ENCODE measurements at regions not wholly inside any gene's neighbourhood (a gene's known extent, or its start where the extent isn't known, plus 50 kb on each side); places are given as distances from the start of the nearest gene placed in this dataset.

- Histone ChIP-seq H3K9me3 (replicated peaks; ENCODE audit: low read length) (no peaks in the 10 kb centered on the region), H3K36me3 (ENCODE audit: insufficient read depth, low read length) (no peaks in the 10 kb centered on the region), H3K9ac (ENCODE audit: low read depth, low read length) (no peak overlapping the region), H3K27me3 (ENCODE audit: control insufficient read depth, insufficient read depth, low read length) (no peaks in the 10 kb centered on the region), H3K4me2 (ENCODE audit: low read length) (no peak overlapping the region), H3K4me3 (ENCODE audit: low read length) (no peak overlapping the region), H3K4me1 (ENCODE audit: control insufficient read depth, insufficient read depth, low read length) (no peaks in the 10 kb centered on the region)
Observed at GRCh38 chrX:3462166-3462508, 115.7 kb upstream of the MXRA5 start.

GRCh38 chrX:3461397-3462165 is 115.1 kb upstream of the MXRA5 start:
- no peaks in the 10 kb centered on the region for H3K9me3 ChIP-seq (replicated peaks; ENCODE audit: low read length)
- no peaks in the 10 kb centered on the region for H3K27me3 ChIP-seq (ENCODE audit: control insufficient read depth, insufficient read depth, low read length)
- no peak overlapping the region for H3K4me2 ChIP-seq (ENCODE audit: low read length)
- H3K4me1 ChIP-seq (ENCODE audit: control insufficient read depth, insufficient read depth, low read length) = no peaks in the 10 kb centered on the region
- no peak overlapping the region for H3K4me3 ChIP-seq (ENCODE audit: low read length)
- no peak overlapping the region for H3K9ac ChIP-seq (ENCODE audit: low read depth, low read length)
- no peaks in the 10 kb centered on the region for H3K36me3 ChIP-seq (ENCODE audit: insufficient read depth, low read length)

- Histone ChIP-seq H3K36me3 (ENCODE audit: insufficient read depth, low read length) (no peaks in the 10 kb centered on the region), H3K9ac (ENCODE audit: low read depth, low read length) (no peak overlapping the region), H3K9me3 (replicated peaks; ENCODE audit: low read length) (no peaks in the 10 kb centered on the region), H3K4me2 (ENCODE audit: low read length) (no peak overlapping the region), H3K4me1 (ENCODE audit: control insufficient read depth, insufficient read depth, low read length) (no peaks in the 10 kb centered on the region), H3K4me3 (ENCODE audit: low read length) (no peak overlapping the region), H3K27me3 (ENCODE audit: control insufficient read depth, insufficient read depth, low read length) (no peaks in the 10 kb centered on the region)
Observed at GRCh38 chrX:3455796-3456195, 109.3 kb upstream of the MXRA5 start.

GRCh38 chrX:3451571-3451970 is 105.1 kb upstream of the MXRA5 start:
- Histone ChIP-seq H3K36me3 (ENCODE audit: insufficient read depth, low read length) (no peaks in the 10 kb centered on the region), H3K4me1 (ENCODE audit: control insufficient read depth, insufficient read depth, low read length) (no peaks in the 10 kb centered on the region), H3K4me2 (ENCODE audit: low read length) (no peak overlapping the region), H3K4me3 (ENCODE audit: low read length) (no peak overlapping the region), H3K9me3 (replicated peaks; ENCODE audit: low read length) (no peaks in the 10 kb centered on the region), H3K9ac (ENCODE audit: low read depth, low read length) (no peak overlapping the region), H3K27me3 (ENCODE audit: control insufficient read depth, insufficient read depth, low read length) (no peaks in the 10 kb centered on the region)

GRCh38 chrX:3450881-3451570 is 104.6 kb upstream of the MXRA5 start:
- Histone ChIP-seq H3K4me2 (ENCODE audit: low read length) (no peak overlapping the region), H3K4me3 (ENCODE audit: low read length) (no peak overlapping the region), H3K27me3 (ENCODE audit: control insufficient read depth, insufficient read depth, low read length) (no peaks in the 10 kb centered on the region), H3K4me1 (ENCODE audit: control insufficient read depth, insufficient read depth, low read length) (no peaks in the 10 kb centered on the region), H3K9ac (ENCODE audit: low read depth, low read length) (no peak overlapping the region), H3K36me3 (ENCODE audit: insufficient read depth, low read length) (no peaks in the 10 kb centered on the region), H3K9me3 (replicated peaks; ENCODE audit: low read length) (no peaks in the 10 kb centered on the region)

GRCh38 chrX:3449287-3449686 is 102.8 kb upstream of the MXRA5 start:
- no peaks in the 10 kb centered on the region for H3K36me3 ChIP-seq (ENCODE audit: insufficient read depth, low read length)
- H3K9ac ChIP-seq (ENCODE audit: low read depth, low read length) = no peak overlapping the region
- H3K9me3 ChIP-seq (replicated peaks; ENCODE audit: low read length) = no peaks in the 10 kb centered on the region
- H3K27me3 ChIP-seq (ENCODE audit: control insufficient read depth, insufficient read depth, low read length) = no peaks in the 10 kb centered on the region
- H3K4me1 ChIP-seq (ENCODE audit: control insufficient read depth, insufficient read depth, low read length) = no peaks in the 10 kb centered on the region
- no peak overlapping the region for H3K4me2 ChIP-seq (ENCODE audit: low read length)
- no peak overlapping the region for H3K4me3 ChIP-seq (ENCODE audit: low read length)

GRCh38 chrX:3448563-3448962 is 102.1 kb upstream of the MXRA5 start:
- H3K4me3 ChIP-seq (ENCODE audit: low read length) = no peak overlapping the region
- H3K9ac ChIP-seq (ENCODE audit: low read depth, low read length) = no peak overlapping the region
- no peaks in the 10 kb centered on the region for H3K9me3 ChIP-seq (replicated peaks; ENCODE audit: low read length)
- H3K27me3 ChIP-seq (ENCODE audit: control insufficient read depth, insufficient read depth, low read length) = no peaks in the 10 kb centered on the region
- no peaks in the 10 kb centered on the region for H3K4me1 ChIP-seq (ENCODE audit: control insufficient read depth, insufficient read depth, low read length)
- H3K4me2 ChIP-seq (ENCODE audit: low read length) = no peak overlapping the region
- no peaks in the 10 kb centered on the region for H3K36me3 ChIP-seq (ENCODE audit: insufficient read depth, low read length)

- Histone ChIP-seq H3K4me1 (ENCODE audit: control insufficient read depth, insufficient read depth, low read length) (no peaks in the 10 kb centered on the region), H3K9ac (ENCODE audit: low read depth, low read length) (no peak overlapping the region), H3K4me2 (ENCODE audit: low read length) (no peak overlapping the region)
Observed at GRCh38 chrX:3445806-3446490, 99.5 kb upstream of the MXRA5 start.

GRCh38 chrX:3443184-3443583 is 96.7 kb upstream of the MXRA5 start:
- H3K9ac ChIP-seq (ENCODE audit: low read depth, low read length) = no peak overlapping the region
- no peaks in the 10 kb centered on the region for H3K27me3 ChIP-seq (ENCODE audit: control insufficient read depth, insufficient read depth, low read length)
- no peaks in the 10 kb centered on the region for H3K9me3 ChIP-seq (replicated peaks; ENCODE audit: low read length)
- H3K4me2 ChIP-seq (ENCODE audit: low read length) = no peak overlapping the region
- H3K4me3 ChIP-seq (ENCODE audit: low read length) = no peak overlapping the region
- no peaks in the 10 kb centered on the region for H3K4me1 ChIP-seq (ENCODE audit: control insufficient read depth, insufficient read depth, low read length)
- H3K36me3 ChIP-seq (ENCODE audit: insufficient read depth, low read length) = no peaks in the 10 kb centered on the region

More at GRCh38 chrX:3445806-3446490, 99.5 kb upstream of the MXRA5 start:
- Histone ChIP-seq H3K4me3 (ENCODE audit: low read length) (no peak overlapping the region), H3K36me3 (ENCODE audit: insufficient read depth, low read length) (no peaks in the 10 kb centered on the region), H3K27me3 (ENCODE audit: control insufficient read depth, insufficient read depth, low read length) (no peaks in the 10 kb centered on the region), H3K9me3 (replicated peaks; ENCODE audit: low read length) (no peaks in the 10 kb centered on the region)

- Histone ChIP-seq H3K9me3 (replicated peaks; ENCODE audit: low read length) (no peaks in the 10 kb centered on the region), H3K4me3 (ENCODE audit: low read length) (no peak overlapping the region), H3K36me3 (ENCODE audit: insufficient read depth, low read length) (no peaks in the 10 kb centered on the region), H3K27me3 (ENCODE audit: control insufficient read depth, insufficient read depth, low read length) (no peaks in the 10 kb centered on the region), H3K4me1 (ENCODE audit: control insufficient read depth, insufficient read depth, low read length) (no peaks in the 10 kb centered on the region), H3K4me2 (ENCODE audit: low read length) (no peak overlapping the region), H3K9ac (ENCODE audit: low read depth, low read length) (no peak overlapping the region)
Observed at GRCh38 chrX:3442691-3443090, 96.2 kb upstream of the MXRA5 start.

GRCh38 chrX:3440981-3441380 is 94.5 kb upstream of the MXRA5 start:
- H3K4me3 ChIP-seq (ENCODE audit: low read length) = no peak overlapping the region
- no peak overlapping the region for H3K9ac ChIP-seq (ENCODE audit: low read depth, low read length)
- H3K4me1 ChIP-seq (ENCODE audit: control insufficient read depth, insufficient read depth, low read length) = no peaks in the 10 kb centered on the region
- no peaks in the 10 kb centered on the region for H3K9me3 ChIP-seq (replicated peaks; ENCODE audit: low read length)
- H3K36me3 ChIP-seq (ENCODE audit: insufficient read depth, low read length) = no peaks in the 10 kb centered on the region
- no peak overlapping the region for H3K4me2 ChIP-seq (ENCODE audit: low read length)
- H3K27me3 ChIP-seq (ENCODE audit: control insufficient read depth, insufficient read depth, low read length) = no peaks in the 10 kb centered on the region
